H9 (cell line): ENCODE measurements at regions not wholly inside any gene's neighbourhood (a gene's known extent, or its start where the extent isn't known, plus 50 kb on each side); places are given as distances from the start of the nearest gene placed in this dataset.

Experiments
- DNase-seq: peaks from one replicate; pipeline ENCODE4 v3.0.0-alpha.2; 2017
- H2AFZ ChIP-seq: one replicate; pipeline ENCODE4 v1.6.1; 2013; ENCODE audit warnings: mild to moderate bottlenecking, low read length, control low read depth, moderate library complexity
- H2AK5ac ChIP-seq: 2 replicates; pipeline ENCODE4 v1.6.1; 2013; ENCODE audit warnings: low read length, control low read depth, mixed read lengths; ENCODE audit not compliant: insufficient read length
- H2BK120ac ChIP-seq: one replicate; pipeline ENCODE4 v1.6.1; 2013; ENCODE audit warnings: low read depth, mild to moderate bottlenecking, low read length, control low read depth, inconsistent platforms; ENCODE audit not compliant: poor library complexity, severe bottlenecking
- H2BK12ac ChIP-seq: 2 replicates; pipeline ENCODE4 v1.6.1; 2013; ENCODE audit warnings: low read length, control low read depth, mixed read lengths, low read depth; ENCODE audit not compliant: insufficient read length
- H2BK15ac ChIP-seq: 2 replicates; pipeline ENCODE4 v1.6.1; 2013; ENCODE audit warnings: low read depth, low read length, control low read depth
- H2BK20ac ChIP-seq: one replicate; pipeline ENCODE4 v1.6.1; 2013; ENCODE audit warnings: low read depth, mild to moderate bottlenecking, low read length, control low read depth, inconsistent platforms; ENCODE audit not compliant: poor library complexity, severe bottlenecking
- H2BK5ac ChIP-seq: 2 replicates; pipeline ENCODE4 v1.6.1; 2013; ENCODE audit warnings: low read length, control low read depth, mixed read lengths; ENCODE audit not compliant: insufficient read length
- H3K14ac ChIP-seq: 2 replicates; pipeline ENCODE4 v1.6.1; 2013; ENCODE audit warnings: low read length, control low read depth; ENCODE audit not compliant: insufficient read depth
- H3K18ac ChIP-seq: 2 replicates; pipeline ENCODE4 v1.6.1; 2013; ENCODE audit warnings: low read depth, mild to moderate bottlenecking, mixed read lengths, low read length, control low read depth; ENCODE audit not compliant: insufficient read length
- H3K23ac ChIP-seq: 2 replicates; pipeline ENCODE4 v1.6.1; 2013; ENCODE audit warnings: low read length, control low read depth, mixed read lengths, low read depth; ENCODE audit not compliant: insufficient read length
- H3K23me2 ChIP-seq: 2 replicates; pipeline ENCODE4 v1.6.1; 2013; ENCODE audit warnings: low read depth, mild to moderate bottlenecking, mixed read lengths, low read length, control low read depth; ENCODE audit not compliant: insufficient read length, poor library complexity, severe bottlenecking
- H3K27ac ChIP-seq: 2 replicates; pipeline ENCODE4 v1.5.1; 2013; ENCODE audit warnings: low read length, control low read depth, mixed read lengths, low read depth; ENCODE audit not compliant: insufficient read length
- H3K27me3 ChIP-seq: 2 replicates; pipeline ENCODE4 v1.6.1; 2013; ENCODE audit warnings: low read length, control low read depth, inconsistent platforms; ENCODE audit not compliant: insufficient read depth
- H3K4ac ChIP-seq: 2 replicates; pipeline ENCODE4 v1.6.1; 2013; ENCODE audit warnings: low read depth, mild to moderate bottlenecking, control low read depth, inconsistent platforms, low read length, moderate library complexity
- H3K4me1 ChIP-seq: 2 replicates; pipeline ENCODE4 v1.6.1; 2013; ENCODE audit warnings: low read length, control low read depth, inconsistent platforms; ENCODE audit not compliant: insufficient read depth
- H3K4me2 ChIP-seq: 2 replicates; pipeline ENCODE4 v1.6.1; 2013; ENCODE audit warnings: low read length, control low read depth, mixed read lengths; ENCODE audit not compliant: insufficient read length, insufficient read depth
- H3K56ac ChIP-seq: 2 replicates; pipeline ENCODE4 v1.6.1; 2013; ENCODE audit warnings: low read depth, mild to moderate bottlenecking, mixed read lengths, low read length, control low read depth; ENCODE audit not compliant: insufficient read length
- H3K79me1 ChIP-seq: 2 replicates; pipeline ENCODE4 v1.6.1; 2013; ENCODE audit warnings: low read depth, mild to moderate bottlenecking, moderate library complexity, low read length, control low read depth, inconsistent platforms; ENCODE audit not compliant: insufficient read depth, poor library complexity, severe bottlenecking
- H3K79me2 ChIP-seq: 2 replicates; pipeline ENCODE4 v1.6.1; 2013; ENCODE audit warnings: low read length, control low read depth, inconsistent platforms; ENCODE audit not compliant: insufficient read depth
- H3K9ac ChIP-seq: 2 replicates; pipeline ENCODE4 v1.6.1; 2013; ENCODE audit warnings: low read length, control low read depth, mixed read lengths; ENCODE audit not compliant: insufficient read length; ENCODE audit errors: extremely low read depth
- H3K9me3 ChIP-seq: one replicate; pipeline ENCODE4 v1.6.1; 2013; ENCODE audit warnings: low read depth, low read length, inconsistent platforms; ENCODE audit not compliant: control insufficient read depth
- H3T11ph ChIP-seq: one replicate; pipeline ENCODE4 v1.6.1; 2013; ENCODE audit warnings: mild to moderate bottlenecking, low read length, control low read depth, inconsistent platforms
- H4K20me1 ChIP-seq: one replicate; pipeline ENCODE4 v1.6.1; 2013; ENCODE audit not compliant: control insufficient read depth, insufficient read length, insufficient read depth
- H4K5ac ChIP-seq: 2 replicates; pipeline ENCODE4 v1.6.1; 2013; ENCODE audit warnings: low read depth, mild to moderate bottlenecking, mixed read lengths, low read length, control low read depth; ENCODE audit not compliant: insufficient read length
- H4K8ac ChIP-seq: replicated peaks from 2 replicates; pipeline ENCODE4 v1.6.1; 2013; ENCODE audit warnings: low read length, control low read depth, mixed read lengths, low read depth; ENCODE audit not compliant: insufficient read length
- H4K91ac ChIP-seq: 2 replicates; pipeline ENCODE4 v1.6.1; 2013; ENCODE audit warnings: low read depth, mild to moderate bottlenecking, moderate library complexity, mixed read lengths, low read length, control low read depth; ENCODE audit not compliant: insufficient read length
- H3K27ac Mint-ChIP-seq, 3 experiments: 2 replicates in 2 of 3; 3 replicates in 1 of 3; pipeline ENCODE4 v1.8.0; 2020 to 2021; ENCODE audit warnings: mixed read lengths in 3 of 3, mild to moderate bottlenecking in 1 of 3, moderate library complexity in 1 of 3
- H3K27me3 Mint-ChIP-seq: 2 replicates; pipeline ENCODE4 v1.8.0; 2021; ENCODE audit warnings: low read depth, mild to moderate bottlenecking, moderate library complexity, mixed read lengths
- H3K36me3 Mint-ChIP-seq, 3 experiments: 2 replicates in 2 of 3; 3 replicates in 1 of 3; pipeline ENCODE4 v1.8.0; 2020 to 2021; ENCODE audit warnings: low read depth in 3 of 3, mixed read lengths in 3 of 3; ENCODE audit not compliant: insufficient read depth in 1 of 3
- H3K4me1 Mint-ChIP-seq, 2 experiments: 2 replicates each; pipeline ENCODE4 v1.8.0; 2020; ENCODE audit warnings: mixed read lengths in 2 of 2
- H3K4me3 Mint-ChIP-seq, 2 experiments: 2 replicates in 1 of 2; 3 replicates in 1 of 2; pipeline ENCODE4 v1.8.0; 2020 to 2021; ENCODE audit warnings: mild to moderate bottlenecking in 2 of 2, mixed read lengths in 2 of 2, moderate library complexity in 1 of 2
- H3K9me3 Mint-ChIP-seq, 2 experiments: 2 replicates in 1 of 2; 3 replicates in 1 of 2; pipeline ENCODE4 v1.8.0; 2020; ENCODE audit warnings: mild to moderate bottlenecking in 2 of 2, mixed read lengths in 2 of 2, moderate library complexity in 1 of 2
- WGBS: extraction: QIAGEN DNeasy Blood & Tissue Kit; methylation state at CpG from one replicate; pipeline ENCODE4 v1.1.7; 2013; ENCODE audit warnings: missing lambda C conversion rate, low lambda C conversion rate, mixed read lengths; ENCODE audit not compliant: insufficient read length; ENCODE audit errors: extremely low coverage; 5-methylcytosine and 5-hydroxymethylcytosine counted together
- TF ChIP-seq, protein P1 (sequence below): fragments of 200-600 bp; sonication (generic); conservative IDR thresholded peaks from 3 replicates; pipeline ENCODE4 v1.8.0; 2021; ENCODE audit warnings: antibody characterized with exemption, mild to moderate bottlenecking

DNA sequence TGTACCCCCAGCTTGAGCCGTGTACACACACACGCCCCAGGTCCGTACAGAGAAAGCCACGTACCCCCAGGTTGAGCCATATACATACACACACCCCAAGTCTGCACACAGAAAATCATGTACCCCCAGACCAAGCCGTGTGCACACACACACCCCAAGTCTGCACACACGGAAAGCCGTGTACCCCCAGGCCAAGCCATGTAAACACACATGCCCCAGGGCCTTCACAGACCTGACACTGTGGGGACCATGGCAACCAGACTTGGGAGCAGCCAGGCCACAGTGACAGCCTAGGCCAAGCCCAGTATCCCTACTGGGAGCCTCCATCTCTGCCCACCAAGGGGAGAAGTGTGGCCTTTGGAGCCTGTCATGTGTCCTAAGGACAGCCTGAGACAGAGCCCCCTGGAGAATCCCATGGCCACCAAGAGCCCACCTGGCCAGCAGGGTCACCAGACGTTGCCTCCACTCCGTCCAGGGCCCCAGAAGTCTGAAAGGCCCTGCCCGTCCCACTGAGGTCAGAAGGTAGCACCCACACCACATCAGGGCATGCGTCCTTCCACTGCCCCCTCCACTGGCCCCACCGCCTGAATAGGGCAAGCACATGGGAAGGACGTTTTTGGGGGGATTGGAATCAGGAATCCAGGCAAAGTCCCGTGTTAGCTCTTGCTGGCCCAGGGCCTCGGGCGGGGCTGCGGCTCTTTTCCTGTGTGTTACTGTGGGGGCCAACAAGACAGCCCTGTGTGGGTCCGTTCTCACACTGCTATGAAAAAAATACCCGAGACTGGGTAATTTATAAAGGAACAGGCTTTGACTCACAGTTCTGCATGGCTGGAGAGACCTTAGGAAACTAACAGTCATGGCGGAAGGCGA lies 636.7 kb downstream of the TBC1D22A start:
- H3K27me3 Mint-ChIP-seq: peaks cover 3% of the 10 kb centered on the region
- no peak overlapping the region for H3K14ac ChIP-seq

More for the DNA sequence above, 636.7 kb downstream of the TBC1D22A start:
- H3K9me3 Mint-ChIP-seq: peaks cover 84 to 98% of the 10 kb centered on the region in 2 experiments
- Histone ChIP-seq H2BK120ac (no peak overlapping the region), H3K56ac (no peak overlapping the region), H4K20me1 (no peaks in the 10 kb centered on the region), H3K23ac (no peak overlapping the region), H3K27ac (no peak overlapping the region), H3K18ac (no peak overlapping the region), H3K9me3 (peaks cover 97% of the 10 kb centered on the region), H3T11ph (no peak overlapping the region), H2BK20ac (no peak overlapping the region), H4K91ac (no peak overlapping the region), H2AK5ac (no peak overlapping the region), H3K27me3 (no peaks in the 10 kb centered on the region), H3K4me2 (no peak overlapping the region), H2AFZ (no peak overlapping the region), H4K5ac (no peak overlapping the region), H3K4me1 (no peaks in the 10 kb centered on the region), H3K9ac (no peak overlapping the region), H2BK5ac (no peak overlapping the region), H3K4ac (no peak overlapping the region), H3K79me2 (no peaks in the 10 kb centered on the region), H2BK12ac (no peak overlapping the region), H4K8ac (no peak overlapping the region), H3K79me1 (no peaks in the 10 kb centered on the region), H2BK15ac (no peak overlapping the region), H3K23me2 (no peaks in the 10 kb centered on the region)
- peaks cover 8 to 33% (median 12%) of the 10 kb centered on the region in 3 experiments; a peak in 6 of 7 replicates for H3K36me3 Mint-ChIP-seq
- H3K4me1 Mint-ChIP-seq: no peaks in the 10 kb centered on the region
- no peak overlapping the region; a peak in 1 of 7 replicates for H3K27ac Mint-ChIP-seq
- no CpG with 5 or more reads among the region's 21 CpGs for WGBS
- DNase-seq: no peak
- TF ChIP-seq, protein P1, sequence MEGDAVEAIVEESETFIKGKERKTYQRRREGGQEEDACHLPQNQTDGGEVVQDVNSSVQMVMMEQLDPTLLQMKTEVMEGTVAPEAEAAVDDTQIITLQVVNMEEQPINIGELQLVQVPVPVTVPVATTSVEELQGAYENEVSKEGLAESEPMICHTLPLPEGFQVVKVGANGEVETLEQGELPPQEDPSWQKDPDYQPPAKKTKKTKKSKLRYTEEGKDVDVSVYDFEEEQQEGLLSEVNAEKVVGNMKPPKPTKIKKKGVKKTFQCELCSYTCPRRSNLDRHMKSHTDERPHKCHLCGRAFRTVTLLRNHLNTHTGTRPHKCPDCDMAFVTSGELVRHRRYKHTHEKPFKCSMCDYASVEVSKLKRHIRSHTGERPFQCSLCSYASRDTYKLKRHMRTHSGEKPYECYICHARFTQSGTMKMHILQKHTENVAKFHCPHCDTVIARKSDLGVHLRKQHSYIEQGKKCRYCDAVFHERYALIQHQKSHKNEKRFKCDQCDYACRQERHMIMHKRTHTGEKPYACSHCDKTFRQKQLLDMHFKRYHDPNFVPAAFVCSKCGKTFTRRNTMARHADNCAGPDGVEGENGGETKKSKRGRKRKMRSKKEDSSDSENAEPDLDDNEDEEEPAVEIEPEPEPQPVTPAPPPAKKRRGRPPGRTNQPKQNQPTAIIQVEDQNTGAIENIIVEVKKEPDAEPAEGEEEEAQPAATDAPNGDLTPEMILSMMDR: no peak
- H3K4me3 Mint-ChIP-seq: no peak overlapping the region
